Posterior cingulate gyrus (tissue), 11 donors: ENCODE measurements at regions not wholly inside any gene's neighbourhood (a gene's known extent, or its start where the extent isn't known, plus 50 kb on each side); places are given as distances from the start of the nearest gene placed in this dataset.

ENCODE experiments used
- DNase-seq, 10 donors: peaks; one replicate each; pipeline versions ENCODE4 v3.0.0 to v3.0.0-alpha.2; 2020 to 2021; ENCODE audit warnings: mixed read lengths in 3 of 10
- intact Hi-C: fragments of 100-400 bp; cut with DNase I; formaldehyde crosslinking; loops from one replicate; pipeline ENCODE4 v1.15.1; 2023

GRCh38 chr10:128854204-128854603, 612.8 kb upstream of the MGMT start:
- intact Hi-C loops, result no loop called here
- no peak for DNase-seq

GRCh38 chr10:128854963-128855362, 612.1 kb upstream of the MGMT start:
- intact Hi-C loops, result loop anchor here (5.0 kb wide), 1 partner anchor 223 kb away; no protein-coding TSS in a partner anchor
- peak; percentile 44 to 96 (median 78) for DNase-seq

GRCh38 chr10:128855618-128856428, 611.2 kb upstream of the MGMT start:
- intact Hi-C loops, result loop anchor here (5.0 kb wide), 1 partner anchor 224 kb away; no protein-coding TSS in a partner anchor
- DNase-seq, result no peak

- intact Hi-C loops, result loop anchor here (5.0 kb wide), 1 partner anchor 228 kb away; no protein-coding TSS in a partner anchor
- DNase-seq, result peak in 1 of 10 donors; percentile 46
These were observed 607.2 kb upstream of the MGMT start for GRCh38 chr10:128859738-128860386.

GRCh38 chr10:128860574-128860973, 606.5 kb upstream of the MGMT start:
- DNase-seq, result no peak
- intact Hi-C loops, result no loop called here

GRCh38 chr10:128861018-128861901, 605.8 kb upstream of the MGMT start:
- intact Hi-C loops, result no loop called here
- no peak for DNase-seq

GRCh38 chr10:128863411-128863810, 603.6 kb upstream of the MGMT start:
- intact Hi-C loops, result no loop called here
- no peak for DNase-seq

- intact Hi-C loops, result no loop called here
These were observed 603.1 kb upstream of the MGMT start for GRCh38 chr10:128863823-128864405.

GRCh38 chr10:128864554-128865295, 602.3 kb upstream of the MGMT start:
- intact Hi-C loops, result no loop called here
- DNase-seq, result no peak

More at GRCh38 chr10:128863823-128864405, 603.1 kb upstream of the MGMT start:
- DNase-seq, result no peak

GRCh38 chr10:128865436-128866195, 601.4 kb upstream of the MGMT start:
- intact Hi-C loops, result no loop called here
- no peak for DNase-seq

GRCh38 chr10:128866551-128866950, 600.5 kb upstream of the MGMT start:
- no peak for DNase-seq

GRCh38 chr10:128867210-128867609, 599.8 kb upstream of the MGMT start:
- intact Hi-C loops, result no loop called here
- peak in 4 of 10 donors; percentile 13 to 90 (median 54) for DNase-seq

More at GRCh38 chr10:128866551-128866950, 600.5 kb upstream of the MGMT start:
- intact Hi-C loops, result no loop called here

GRCh38 chr10:128867819-128868218, 599.2 kb upstream of the MGMT start:
- intact Hi-C loops, result no loop called here
- DNase-seq, result no peak

- no peak for DNase-seq
- intact Hi-C loops, result no loop called here
These were observed 598.6 kb upstream of the MGMT start for GRCh38 chr10:128868481-128868880.

- DNase-seq, result no peak
- intact Hi-C loops, result no loop called here
These were observed 597.8 kb upstream of the MGMT start for GRCh38 chr10:128869101-128869749.

GRCh38 chr10:128870830-128871597, 596.0 kb upstream of the MGMT start:
- intact Hi-C loops, result no loop called here
- DNase-seq, result no peak

GRCh38 chr10:128871671-128872231, 595.3 kb upstream of the MGMT start:
- no peak for DNase-seq
- intact Hi-C loops, result no loop called here
